ENCODE measurements at regions not wholly inside any gene's neighbourhood (a gene's known extent, or its start where the extent isn't known, plus 50 kb on each side); places are given as distances from the start of the nearest gene placed in this dataset.

- no peak for TF ChIP-seq EZH2 (IDR thresholded peaks at IDR 0.05; ENCODE audit: insufficient read depth, low read length)
- no peak for TF ChIP-seq CTCF (IDR thresholded peaks at IDR 0.05; ENCODE audit: insufficient read depth, low read depth, low read length)
- H3K27me3 Mint-ChIP-seq (ENCODE audit: low read depth, unreplicated experiment): peaks cover 6% of the 10 kb centered on the region
- DNase-seq (ENCODE audit: low read depth): no peak
Observed at GRCh38 chr14:97625477-97625876, 828.3 kb downstream of the VRK1 start.

GRCh38 chr14:97626088-97626487 lies 828.9 kb downstream of the VRK1 start:
- no peaks in the 10 kb centered on the region for H3K9me3 Mint-ChIP-seq (ENCODE audit: unreplicated experiment)
- no peaks in the 10 kb centered on the region for H3K36me3 Mint-ChIP-seq (ENCODE audit: low read depth, unreplicated experiment)
- Histone ChIP-seq H3K4me1 (ENCODE audit: insufficient read depth, low read length) (no peaks in the 10 kb centered on the region), H3K27ac (ENCODE audit: low read depth, low read length) (no peak overlapping the region), H2AFZ (ENCODE audit: low read depth, low read length) (no peak overlapping the region), H3K9ac (ENCODE audit: low read length) (no peak overlapping the region), H3K36me3 (ENCODE audit: insufficient read depth, low read length) (no peaks in the 10 kb centered on the region), H3K4me2 (ENCODE audit: low read length) (no peak overlapping the region), H3K79me2 (ENCODE audit: insufficient read depth, low read length) (no peaks in the 10 kb centered on the region), H4K20me1 (ENCODE audit: insufficient read depth, low read length) (no peaks in the 10 kb centered on the region), H3K9me3 (ENCODE audit: insufficient read depth, low read depth, low read length) (no peaks in the 10 kb centered on the region), H3K27me3 (ENCODE audit: insufficient read depth, low read length) (no peaks in the 10 kb centered on the region), H3K4me3 (ENCODE audit: insufficient read depth, low read depth, low read length) (no peak overlapping the region)
- peaks cover 8% of the 10 kb centered on the region for H3K27me3 Mint-ChIP-seq (ENCODE audit: low read depth, unreplicated experiment)
- DNase-seq (ENCODE audit: low read depth): no peak
- no peak overlapping the region for H3K4me3 Mint-ChIP-seq (ENCODE audit: unreplicated experiment)
- FAIRE-seq: no peak
- H3K27ac Mint-ChIP-seq (ENCODE audit: unreplicated experiment): no peak overlapping the region
- no peaks in the 10 kb centered on the region for H3K4me1 Mint-ChIP-seq (ENCODE audit: low read depth, unreplicated experiment)
- no peak for TF ChIP-seq CTCF (IDR thresholded peaks at IDR 0.05; ENCODE audit: insufficient read depth, low read depth, low read length)

More at GRCh38 chr14:97625477-97625876, 828.3 kb downstream of the VRK1 start:
- Histone ChIP-seq H2AFZ (ENCODE audit: low read depth, low read length) (no peak overlapping the region), H3K79me2 (ENCODE audit: insufficient read depth, low read length) (no peaks in the 10 kb centered on the region), H3K9me3 (ENCODE audit: insufficient read depth, low read depth, low read length) (no peaks in the 10 kb centered on the region), H3K4me2 (ENCODE audit: low read length) (no peak overlapping the region), H3K4me1 (ENCODE audit: insufficient read depth, low read length) (no peaks in the 10 kb centered on the region), H3K27ac (ENCODE audit: low read depth, low read length) (no peak overlapping the region), H3K36me3 (ENCODE audit: insufficient read depth, low read length) (no peaks in the 10 kb centered on the region), H3K9ac (ENCODE audit: low read length) (no peak overlapping the region), H4K20me1 (ENCODE audit: insufficient read depth, low read length) (no peaks in the 10 kb centered on the region), H3K27me3 (ENCODE audit: insufficient read depth, low read length) (no peaks in the 10 kb centered on the region), H3K4me3 (ENCODE audit: insufficient read depth, low read depth, low read length) (no peak overlapping the region)
- Mint-ChIP-seq H3K9me3 (ENCODE audit: unreplicated experiment) (no peaks in the 10 kb centered on the region), H3K27ac (ENCODE audit: unreplicated experiment) (no peak overlapping the region), H3K36me3 (ENCODE audit: low read depth, unreplicated experiment) (no peaks in the 10 kb centered on the region), H3K4me3 (ENCODE audit: unreplicated experiment) (no peak overlapping the region), H3K4me1 (ENCODE audit: low read depth, unreplicated experiment) (no peaks in the 10 kb centered on the region)
- FAIRE-seq: no peak

- no peak overlapping the region for H3K27ac ChIP-seq (ENCODE audit: low read depth, low read length)
- H3K9ac ChIP-seq (ENCODE audit: low read length): no peak overlapping the region
- Mint-ChIP-seq H3K4me3 (ENCODE audit: unreplicated experiment) (no peak overlapping the region), H3K9me3 (ENCODE audit: unreplicated experiment) (no peaks in the 10 kb centered on the region), H3K4me1 (ENCODE audit: low read depth, unreplicated experiment) (no peaks in the 10 kb centered on the region), H3K27ac (ENCODE audit: unreplicated experiment) (no peak overlapping the region), H3K36me3 (ENCODE audit: low read depth, unreplicated experiment) (no peaks in the 10 kb centered on the region), H3K27me3 (ENCODE audit: low read depth, unreplicated experiment) (peaks cover 14% of the 10 kb centered on the region)
- H3K36me3 ChIP-seq (ENCODE audit: insufficient read depth, low read length): no peaks in the 10 kb centered on the region
- no peak for FAIRE-seq
- H3K4me3 ChIP-seq (ENCODE audit: insufficient read depth, low read depth, low read length): no peak overlapping the region
- H3K4me1 ChIP-seq (ENCODE audit: insufficient read depth, low read length): no peaks in the 10 kb centered on the region
- no peak for TF ChIP-seq EZH2 (IDR thresholded peaks at IDR 0.05; ENCODE audit: insufficient read depth, low read length)
- no peak for TF ChIP-seq CTCF (IDR thresholded peaks at IDR 0.05; ENCODE audit: insufficient read depth, low read depth, low read length)
- no peak overlapping the region for H3K4me2 ChIP-seq (ENCODE audit: low read length)
- no peak for DNase-seq (ENCODE audit: low read depth)
- no peaks in the 10 kb centered on the region for H3K27me3 ChIP-seq (ENCODE audit: insufficient read depth, low read length)
- H4K20me1 ChIP-seq (ENCODE audit: insufficient read depth, low read length): no peaks in the 10 kb centered on the region
- no peaks in the 10 kb centered on the region for H3K79me2 ChIP-seq (ENCODE audit: insufficient read depth, low read length)
- H2AFZ ChIP-seq (ENCODE audit: low read depth, low read length): no peak overlapping the region
- no peaks in the 10 kb centered on the region for H3K9me3 ChIP-seq (ENCODE audit: insufficient read depth, low read depth, low read length)
Observed at GRCh38 chr14:97630249-97630648, 833.1 kb downstream of the VRK1 start.

All from astrocyte (in vitro differentiated cells and primary cell).